ENCODE measurements at regions not wholly inside any gene's neighbourhood (a gene's known extent, or its start where the extent isn't known, plus 50 kb on each side); places are given as distances from the start of the nearest gene placed in this dataset.

- Histone ChIP-seq H3K4me1 (no peaks in the 10 kb centered on the region), H3K36me3 (no peaks in the 10 kb centered on the region), H3K27ac (no peak overlapping the region), H3K9me3 (no peaks in the 10 kb centered on the region), H3K27me3 (no peaks in the 10 kb centered on the region), H3K4me3 (no peak overlapping the region)
- intact Hi-C loops (cut with DNase I): no loop called here
- TF ChIP-seq POLR2A (IDR thresholded peaks at IDR 0.05): no peak
- TF ChIP-seq POLR2AphosphoS5 (IDR thresholded peaks at IDR 0.05; ENCODE audit: insufficient read depth in 1 of 2, low read depth in 1 of 2): no peak
- DNase-seq (ENCODE audit: extremely low spot score in 2 of 2): no peak
These were observed 441.9 kb downstream of the CD109 start for GRCh38 chr6:74137911-74138310.

DNA sequence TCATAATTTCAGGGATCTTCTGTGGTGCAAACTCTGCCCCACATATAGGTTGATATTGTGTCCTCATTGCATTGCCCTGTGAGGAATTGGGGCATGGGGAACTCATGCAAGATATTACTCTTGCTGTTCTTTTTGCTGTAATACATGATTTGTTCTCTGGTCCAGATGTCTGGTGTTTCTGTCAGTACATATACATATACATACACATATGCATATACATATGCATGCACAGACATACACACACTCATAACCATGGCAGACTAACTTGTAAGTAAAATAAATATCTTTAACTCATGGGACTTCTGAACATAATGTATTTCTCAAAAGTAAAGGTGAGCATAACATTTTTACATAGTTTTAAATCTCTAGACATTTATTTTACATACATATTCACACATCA, 438.3 kb downstream of the CD109 start:
- no peak overlapping the region for H3K27ac ChIP-seq
- intact Hi-C loops (cut with DNase I): no loop called here
- H3K4me3 ChIP-seq: no peak overlapping the region
- no peak for DNase-seq (ENCODE audit: extremely low spot score in 2 of 2)
- H3K36me3 ChIP-seq: no peaks in the 10 kb centered on the region
- H3K4me1 ChIP-seq: no peaks in the 10 kb centered on the region
- no peak for TF ChIP-seq POLR2AphosphoS5 (IDR thresholded peaks at IDR 0.05; ENCODE audit: insufficient read depth in 1 of 2, low read depth in 1 of 2)
- TF ChIP-seq CTCF (IDR thresholded peaks at IDR 0.05): no peak
- no peak for TF ChIP-seq POLR2A (IDR thresholded peaks at IDR 0.05)
- no peaks in the 10 kb centered on the region for H3K27me3 ChIP-seq
- H3K9me3 ChIP-seq: no peaks in the 10 kb centered on the region

GRCh38 chr6:74133073-74133472, 437.1 kb downstream of the CD109 start:
- no peak for DNase-seq (ENCODE audit: extremely low spot score in 2 of 2)
- Histone ChIP-seq H3K27ac (no peak overlapping the region), H3K9me3 (no peaks in the 10 kb centered on the region), H3K4me3 (no peak overlapping the region), H3K36me3 (no peaks in the 10 kb centered on the region), H3K4me1 (no peaks in the 10 kb centered on the region), H3K27me3 (no peaks in the 10 kb centered on the region)
- TF ChIP-seq POLR2A (IDR thresholded peaks at IDR 0.05): no peak
- no peak for TF ChIP-seq POLR2AphosphoS5 (IDR thresholded peaks at IDR 0.05; ENCODE audit: insufficient read depth in 1 of 2, low read depth in 1 of 2)
- no peak for TF ChIP-seq CTCF (IDR thresholded peaks at IDR 0.05)
- intact Hi-C loops (cut with DNase I): no loop called here

- no peak for DNase-seq (ENCODE audit: extremely low spot score in 2 of 2)
- intact Hi-C loops (cut with DNase I): no loop called here
- H3K27ac ChIP-seq: no peak overlapping the region
- no peak for TF ChIP-seq POLR2AphosphoS5 (IDR thresholded peaks at IDR 0.05; ENCODE audit: insufficient read depth in 1 of 2, low read depth in 1 of 2)
- TF ChIP-seq CTCF (IDR thresholded peaks at IDR 0.05): no peak
- TF ChIP-seq POLR2A (IDR thresholded peaks at IDR 0.05): no peak
- H3K9me3 ChIP-seq: no peaks in the 10 kb centered on the region
- no peaks in the 10 kb centered on the region for H3K27me3 ChIP-seq
- no peaks in the 10 kb centered on the region for H3K4me1 ChIP-seq
- H3K36me3 ChIP-seq: no peaks in the 10 kb centered on the region
- no peak overlapping the region for H3K4me3 ChIP-seq
These were observed 434.6 kb downstream of the CD109 start for GRCh38 chr6:74130641-74131040.

- DNase-seq (ENCODE audit: extremely low spot score in 2 of 2): no peak
- H3K4me1 ChIP-seq: no peaks in the 10 kb centered on the region
- intact Hi-C loops (cut with DNase I): no loop called here
- H3K9me3 ChIP-seq: no peaks in the 10 kb centered on the region
- no peak overlapping the region for H3K4me3 ChIP-seq
- TF ChIP-seq POLR2A (IDR thresholded peaks at IDR 0.05) (no peak), CTCF (IDR thresholded peaks at IDR 0.05) (no peak), POLR2AphosphoS5 (IDR thresholded peaks at IDR 0.05; ENCODE audit: insufficient read depth in 1 of 2, low read depth in 1 of 2) (no peak)
- H3K36me3 ChIP-seq: no peaks in the 10 kb centered on the region
- H3K27ac ChIP-seq: no peak overlapping the region
- H3K27me3 ChIP-seq: no peaks in the 10 kb centered on the region
These were observed 432.5 kb downstream of the CD109 start for GRCh38 chr6:74128536-74128935.

GRCh38 chr6:74117113-74117512, 421.1 kb downstream of the CD109 start:
- Histone ChIP-seq H3K9me3 (no peaks in the 10 kb centered on the region), H3K36me3 (no peaks in the 10 kb centered on the region), H3K4me3 (no peak overlapping the region), H3K27ac (no peak overlapping the region), H3K27me3 (no peaks in the 10 kb centered on the region), H3K4me1 (no peaks in the 10 kb centered on the region)
- no peak for DNase-seq (ENCODE audit: extremely low spot score in 2 of 2)
- intact Hi-C loops (cut with DNase I): no loop called here
- no peak for TF ChIP-seq POLR2A (IDR thresholded peaks at IDR 0.05)
- no peak for TF ChIP-seq POLR2AphosphoS5 (IDR thresholded peaks at IDR 0.05; ENCODE audit: insufficient read depth in 1 of 2, low read depth in 1 of 2)
- TF ChIP-seq CTCF (IDR thresholded peaks at IDR 0.05): no peak

Data from vagina (tissue), 2 donors.